ENCODE measurements at regions not wholly inside any gene's neighbourhood (a gene's known extent, or its start where the extent isn't known, plus 50 kb on each side); places are given as distances from the start of the nearest gene placed in this dataset.

DNA sequence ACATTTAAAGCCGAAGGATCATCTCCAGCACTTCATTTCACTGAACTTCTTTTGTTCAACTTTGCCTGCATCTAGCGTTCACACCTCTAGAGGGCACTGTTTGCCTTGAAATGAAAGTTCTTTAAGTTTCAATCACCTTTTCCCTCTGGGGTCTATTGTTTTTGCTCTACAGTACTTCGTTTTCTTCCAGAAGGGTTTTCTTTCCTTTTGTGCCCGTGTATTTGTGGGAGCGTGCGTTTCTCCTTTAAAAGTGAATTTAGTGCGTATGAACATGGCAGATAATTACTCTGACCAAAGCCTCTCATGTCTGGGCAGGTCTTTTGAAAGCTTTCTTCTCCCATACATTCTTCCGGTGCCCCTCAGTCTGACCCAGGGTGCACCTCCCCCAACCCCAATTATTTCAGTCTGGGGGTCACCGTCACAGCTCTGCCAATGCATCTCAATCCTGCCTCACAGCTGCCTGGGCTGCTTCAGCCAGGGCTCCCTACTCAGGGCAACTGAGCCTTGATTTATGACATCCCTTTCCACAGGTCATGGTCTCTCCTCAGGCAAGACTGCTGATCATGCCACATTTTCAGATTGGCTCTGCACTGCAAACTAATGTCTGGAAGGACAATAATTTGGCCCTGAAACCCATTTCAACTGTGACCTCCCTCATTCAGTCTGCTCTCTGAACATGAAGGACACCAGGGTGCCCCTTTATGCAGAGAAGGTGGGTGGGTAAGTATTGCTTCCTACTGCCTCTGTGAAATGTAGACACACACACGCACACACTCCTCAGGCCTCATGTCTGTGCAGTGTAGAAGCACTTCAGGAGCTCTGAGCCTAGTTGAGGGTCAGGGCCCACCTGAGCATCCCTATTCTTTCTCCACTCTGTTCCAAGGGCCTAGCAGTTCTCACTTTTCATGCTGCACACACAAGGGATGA, 88.6 kb downstream of the NUF2 start:
- TF ChIP-seq CTCF (IDR thresholded peaks at IDR 0.05) (peak; percentile 62 to 84 (median 72)), POLR2A (IDR thresholded peaks at IDR 0.05) (no peak)

Measured in heart left ventricle (tissue), 13 donors.